HEK293 (cell line): ENCODE measurements at regions not wholly inside any gene's neighbourhood (a gene's known extent, or its start where the extent isn't known, plus 50 kb on each side); places are given as distances from the start of the nearest gene placed in this dataset.

Experiments
- CTCF ChIA-PET: fragments of 350-600 bp; formaldehyde crosslinking; extraction: SDS; loops from one replicate; lab custom pipeline; 2021; ENCODE audit warnings: antibody characterized with exemption; lab: Yijun Ruan, JAX
- POLR2A ChIA-PET: fragments of 300-600 bp; formaldehyde crosslinking; extraction: SDS; loops from one replicate; lab custom pipeline; 2020; ENCODE audit warnings: antibody characterized with exemption, inconsistent platforms; lab: Yijun Ruan, JAX
- H3K27ac ChIP-seq: fragments of 200-500 bp; sonication (Bioruptor generic); 2 replicates; pipeline ENCODE4 v1.5.1; 2014; ENCODE audit warnings: low read depth, low read length, control low read depth, inconsistent platforms; ENCODE audit errors: extremely low read depth
- H3K36me3 ChIP-seq, 2 experiments: fragments of 200-500 bp in 1 of 2; sonication (Bioruptor generic) in 1 of 2; 1 replicate in 1 of 2; 2 replicates in 1 of 2; pipeline ENCODE4 v1.5.1; 2014 to 2017; ENCODE audit warnings: inconsistent platforms in 2 of 2, low read length in 2 of 2; ENCODE audit not compliant: control insufficient read depth in 2 of 2, insufficient read depth in 1 of 2
- H3K4me1 ChIP-seq: fragments of 200-500 bp; sonication (Bioruptor generic); 2 replicates; pipeline ENCODE4 v1.5.1; 2014; ENCODE audit warnings: mild to moderate bottlenecking, low read length, inconsistent platforms; ENCODE audit not compliant: control insufficient read depth, insufficient read depth
- H3K4me3 ChIP-seq: 2 replicates; pipeline ENCODE4 v1.5.1; 2011; ENCODE audit warnings: low read depth, mild to moderate bottlenecking, control low read depth, low read length, moderate library complexity
- H3K9me3 ChIP-seq: fragments of 200-500 bp; sonication (Bioruptor generic); 2 replicates; pipeline ENCODE4 v1.5.1; 2014; ENCODE audit warnings: low read depth, low read length, inconsistent platforms; ENCODE audit not compliant: control insufficient read depth, insufficient read depth
- GLI4 ChIP-seq: fragments of 450-650 bp; formaldehyde crosslinking; IDR thresholded peaks from 2 replicates; pipeline ENCODE4 v1.5.1; 2016; ENCODE audit warnings: missing biosample characterization, missing genetic modification characterization
- IKZF3 ChIP-seq: fragments of 450-650 bp; IDR thresholded peaks from 2 replicates; pipeline ENCODE4 v1.5.0; 2018; ENCODE audit warnings: missing biosample characterization, mild to moderate bottlenecking, missing genetic modification characterization, moderate library complexity
- KLF9 ChIP-seq: fragments of 450-650 bp; formaldehyde crosslinking; IDR thresholded peaks from 2 replicates; pipeline ENCODE4 v1.5.1; 2016; ENCODE audit warnings: missing biosample characterization, missing genetic modification characterization, low read depth
- WT1 ChIP-seq: fragments of 450-650 bp; formaldehyde crosslinking; IDR thresholded peaks from 2 replicates; pipeline ENCODE4 v1.5.1; 2016; ENCODE audit warnings: missing biosample characterization, missing genetic modification characterization
- ZBTB20 ChIP-seq: fragments of 450-650 bp; formaldehyde crosslinking; IDR thresholded peaks from 2 replicates; pipeline ENCODE4 v1.5.1; 2016; ENCODE audit warnings: missing biosample characterization, missing genetic modification characterization
- ZEB2 ChIP-seq: fragments of 450-650 bp; formaldehyde crosslinking; IDR thresholded peaks from 2 replicates; pipeline ENCODE4 v1.5.1; 2016; ENCODE audit warnings: missing biosample characterization, missing genetic modification characterization
- ZIC2 ChIP-seq: fragments of 450-650 bp; formaldehyde crosslinking; IDR thresholded peaks from 2 replicates; pipeline ENCODE4 v1.5.1; 2016; ENCODE audit warnings: missing biosample characterization, missing genetic modification characterization
- ZNF155 ChIP-seq: fragments of 450-650 bp; formaldehyde crosslinking; IDR thresholded peaks from 2 replicates; pipeline ENCODE4 v1.5.1; 2016; ENCODE audit warnings: missing biosample characterization, missing genetic modification characterization
- ZNF404 ChIP-seq: fragments of 450-650 bp; formaldehyde crosslinking; IDR thresholded peaks from 2 replicates; pipeline ENCODE4 v1.5.1; 2017; ENCODE audit warnings: missing biosample characterization, missing genetic modification characterization
- ZNF416 ChIP-seq: fragments of 450-650 bp; formaldehyde crosslinking; IDR thresholded peaks from 2 replicates; pipeline ENCODE4 v1.5.1; 2016; ENCODE audit warnings: missing biosample characterization, missing genetic modification characterization
- ZNF521 ChIP-seq: fragments of 450-650 bp; formaldehyde crosslinking; IDR thresholded peaks from 2 replicates; pipeline ENCODE4 v1.5.1; 2017; ENCODE audit warnings: missing biosample characterization, mild to moderate bottlenecking, missing genetic modification characterization
- ZNF529 ChIP-seq: fragments of 450-650 bp; formaldehyde crosslinking; IDR thresholded peaks from 2 replicates; pipeline ENCODE4 v1.5.1; 2017; ENCODE audit warnings: missing genetic modification characterization, missing biosample characterization; ENCODE audit not compliant: insufficient replicate concordance
- ZNF530 ChIP-seq: fragments of 450-650 bp; formaldehyde crosslinking; IDR thresholded peaks from 2 replicates; pipeline ENCODE4 v1.5.1; 2016; ENCODE audit warnings: low read depth, missing biosample characterization, missing genetic modification characterization
- ZNF623 ChIP-seq: fragments of 450-650 bp; formaldehyde crosslinking; IDR thresholded peaks from 2 replicates; pipeline ENCODE4 v1.5.1; 2016; ENCODE audit warnings: missing biosample characterization, missing genetic modification characterization
- ZNF624 ChIP-seq: fragments of 450-650 bp; formaldehyde crosslinking; IDR thresholded peaks from 2 replicates; pipeline ENCODE4 v1.5.1; 2017; ENCODE audit warnings: missing biosample characterization, missing genetic modification characterization
- ZNF660 ChIP-seq: fragments of 450-650 bp; IDR thresholded peaks from 2 replicates; pipeline ENCODE4 v1.5.1; 2018; ENCODE audit warnings: missing biosample characterization, mild to moderate bottlenecking, missing genetic modification characterization
- ZNF670 ChIP-seq: fragments of 450-650 bp; formaldehyde crosslinking; IDR thresholded peaks from 2 replicates; pipeline ENCODE4 v1.5.1; 2016; ENCODE audit warnings: missing biosample characterization, missing genetic modification characterization, low read depth
- ZNF776 ChIP-seq: fragments of 450-650 bp; formaldehyde crosslinking; IDR thresholded peaks from 2 replicates; pipeline ENCODE4 v1.5.0; 2017; ENCODE audit warnings: missing biosample characterization, missing genetic modification characterization, borderline replicate concordance
- ZNF843 ChIP-seq: fragments of 450-650 bp; formaldehyde crosslinking; IDR thresholded peaks from 2 replicates; pipeline ENCODE4 v1.5.1; 2016; ENCODE audit warnings: missing biosample characterization, missing genetic modification characterization
- ZSCAN18 ChIP-seq: fragments of 450-650 bp; formaldehyde crosslinking; IDR thresholded peaks from 2 replicates; pipeline ENCODE4 v1.5.1; 2016; ENCODE audit warnings: missing biosample characterization, missing genetic modification characterization
- TF ChIP-seq, protein P1 (sequence below): fragments of 450-650 bp; formaldehyde crosslinking; IDR thresholded peaks from 2 replicates; pipeline ENCODE4 v1.5.1; 2016; ENCODE audit warnings: missing biosample characterization, missing genetic modification characterization
- TF ChIP-seq, protein P2 (sequence below): fragments of 450-650 bp; formaldehyde crosslinking; conservative IDR thresholded peaks from 2 replicates; pipeline ENCODE4 v1.5.1; 2016; ENCODE audit warnings: low read depth, missing biosample characterization, missing genetic modification characterization

GRCh38 chr15:39432912-39433348, 147.9 kb upstream of the THBS1 start:
- Histone ChIP-seq H3K4me1 (no peaks in the 10 kb centered on the region), H3K9me3 (no peaks in the 10 kb centered on the region), H3K36me3 (no peaks in the 10 kb centered on the region), H3K4me3 (no peak overlapping the region), H3K27ac (no peak overlapping the region)
- CTCF ChIA-PET: interaction anchor here (0.6 kb wide), 1 partner anchor 108 kb away, joined by 3 read pairs; no protein-coding TSS in a partner anchor
- no peak for TF ChIP-seq ZIC2 (tag by site-specific recombination)
- TF ChIP-seq KLF9: no peak
- TF ChIP-seq ZNF660 (tag by site-specific recombination): no peak
- no peak for TF ChIP-seq ZNF623 (tag by site-specific recombination)
- TF ChIP-seq, protein P1, sequence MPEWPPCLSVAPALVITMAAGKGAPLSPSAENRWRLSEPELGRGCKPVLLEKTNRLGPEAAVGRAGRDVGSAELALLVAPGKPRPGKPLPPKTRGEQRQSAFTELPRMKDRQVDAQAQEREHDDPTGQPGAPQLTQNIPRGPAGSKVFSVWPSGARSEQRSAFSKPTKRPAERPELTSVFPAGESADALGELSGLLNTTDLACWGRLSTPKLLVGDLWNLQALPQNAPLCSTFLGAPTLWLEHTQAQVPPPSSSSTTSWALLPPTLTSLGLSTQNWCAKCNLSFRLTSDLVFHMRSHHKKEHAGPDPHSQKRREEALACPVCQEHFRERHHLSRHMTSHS (tag by site-specific recombination): no peak
- TF ChIP-seq ZNF404: no peak
- no peak for TF ChIP-seq ZSCAN18 (tag by site-specific recombination)
- TF ChIP-seq ZNF155 (tag by site-specific recombination): no peak
- POLR2A ChIA-PET: no interaction called here

DNA sequence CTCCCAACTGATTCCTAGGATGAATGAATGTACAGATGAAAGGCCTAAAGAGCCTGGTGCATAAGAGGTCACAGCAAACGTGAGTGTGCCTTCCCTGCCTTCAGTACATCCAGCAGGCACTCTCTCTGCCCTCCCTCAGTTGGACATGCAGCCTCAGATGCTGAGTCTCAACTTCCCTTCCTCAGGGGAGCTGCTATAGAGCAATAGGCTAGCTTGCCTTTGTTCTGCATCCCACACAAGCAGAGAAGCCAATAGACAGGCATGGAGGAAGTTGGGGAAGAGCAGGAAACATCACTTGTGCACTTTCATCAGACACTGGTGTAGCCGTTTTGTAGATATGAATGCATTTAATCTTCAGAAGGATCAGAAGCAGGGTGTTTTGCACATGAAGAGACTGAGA, 147.5 kb upstream of the THBS1 start:
- no peak overlapping the region for H3K4me3 ChIP-seq
- ChIA-PET POLR2A (no interaction called here), CTCF (interaction anchor here (0.6 kb wide), 2 partner anchors 109 to 120 kb away, joined by 3 read pairs; no protein-coding TSS in a partner anchor)

More for the DNA sequence above, 147.5 kb upstream of the THBS1 start:
- no peaks in the 10 kb centered on the region for H3K9me3 ChIP-seq
- no peaks in the 10 kb centered on the region for H3K36me3 ChIP-seq
- TF ChIP-seq, protein P2, sequence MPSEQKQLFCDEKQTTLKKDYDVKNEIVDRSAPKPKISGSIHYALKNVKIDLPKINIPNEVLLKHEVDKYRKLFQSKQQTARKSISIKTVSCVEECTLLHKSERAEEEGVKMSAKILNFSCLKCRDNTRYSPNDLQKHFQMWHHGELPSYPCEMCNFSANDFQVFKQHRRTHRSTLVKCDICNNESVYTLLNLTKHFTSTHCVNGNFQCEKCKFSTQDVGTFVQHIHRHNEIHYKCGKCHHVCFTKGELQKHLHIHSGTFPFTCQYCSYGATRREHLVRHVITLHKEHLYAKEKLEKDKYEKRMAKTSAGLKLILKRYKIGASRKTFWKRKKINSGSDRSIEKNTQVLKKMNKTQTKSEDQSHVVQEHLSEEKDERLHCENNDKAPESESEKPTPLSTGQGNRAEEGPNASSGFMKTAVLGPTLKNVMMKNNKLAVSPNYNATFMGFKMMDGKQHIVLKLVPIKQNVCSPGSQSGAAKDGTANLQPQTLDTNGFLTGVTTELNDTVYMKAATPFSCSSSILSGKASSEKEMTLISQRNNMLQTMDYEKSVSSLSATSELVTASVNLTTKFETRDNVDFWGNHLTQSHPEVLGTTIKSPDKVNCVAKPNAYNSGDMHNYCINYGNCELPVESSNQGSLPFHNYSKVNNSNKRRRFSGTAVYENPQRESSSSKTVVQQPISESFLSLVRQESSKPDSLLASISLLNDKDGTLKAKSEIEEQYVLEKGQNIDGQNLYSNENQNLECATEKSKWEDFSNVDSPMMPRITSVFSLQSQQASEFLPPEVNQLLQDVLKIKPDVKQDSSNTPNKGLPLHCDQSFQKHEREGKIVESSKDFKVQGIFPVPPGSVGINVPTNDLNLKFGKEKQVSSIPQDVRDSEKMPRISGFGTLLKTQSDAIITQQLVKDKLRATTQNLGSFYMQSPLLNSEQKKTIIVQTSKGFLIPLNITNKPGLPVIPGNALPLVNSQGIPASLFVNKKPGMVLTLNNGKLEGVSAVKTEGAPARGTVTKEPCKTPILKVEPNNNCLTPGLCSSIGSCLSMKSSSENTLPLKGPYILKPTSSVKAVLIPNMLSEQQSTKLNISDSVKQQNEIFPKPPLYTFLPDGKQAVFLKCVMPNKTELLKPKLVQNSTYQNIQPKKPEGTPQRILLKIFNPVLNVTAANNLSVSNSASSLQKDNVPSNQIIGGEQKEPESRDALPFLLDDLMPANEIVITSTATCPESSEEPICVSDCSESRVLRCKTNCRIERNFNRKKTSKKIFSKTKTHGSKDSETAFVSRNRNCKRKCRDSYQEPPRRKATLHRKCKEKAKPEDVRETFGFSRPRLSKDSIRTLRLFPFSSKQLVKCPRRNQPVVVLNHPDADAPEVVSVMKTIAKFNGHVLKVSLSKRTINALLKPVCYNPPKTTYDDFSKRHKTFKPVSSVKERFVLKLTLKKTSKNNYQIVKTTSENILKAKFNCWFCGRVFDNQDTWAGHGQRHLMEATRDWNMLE (tag by site-specific recombination): no peak
- TF ChIP-seq ZNF624 (tag by site-specific recombination): no peak
- TF ChIP-seq GLI4 (tag by site-specific recombination): no peak
- no peak for TF ChIP-seq ZEB2 (tag by site-specific recombination)
- TF ChIP-seq IKZF3: no peak
- TF ChIP-seq ZNF416 (tag by site-specific recombination): no peak
- no peak for TF ChIP-seq ZBTB20
- TF ChIP-seq ZNF843 (tag by site-specific recombination): no peak
- no peak for TF ChIP-seq WT1 (tag by site-specific recombination)
- no peak for TF ChIP-seq ZNF529 (tag by site-specific recombination)
- TF ChIP-seq ZNF670: no peak
- no peak for TF ChIP-seq ZNF776 (tag by site-specific recombination)
- TF ChIP-seq ZNF530 (tag by site-specific recombination): no peak
- TF ChIP-seq ZNF521 (tag by site-specific recombination): no peak
- no peak overlapping the region for H3K27ac ChIP-seq
- H3K4me1 ChIP-seq: no peaks in the 10 kb centered on the region
